ENCODE measurements at regions not wholly inside any gene's neighbourhood (a gene's known extent, or its start where the extent isn't known, plus 50 kb on each side); places are given as distances from the start of the nearest gene placed in this dataset.
"Not testable (repeated sequence)": the region's sequence is repeated elsewhere in the genome, so short reads cannot be mapped to it uniquely, and the experiment has no call there.

GRCh38 chrX:40855932-40856515 lies 120.7 kb upstream of the MED14 start:
- DNase-seq (ENCODE audit: low read depth in 1 of 2, low spot score in 1 of 2), result no peak
- in situ Hi-C loops (cut with HindIII; ENCODE audit: low pct_unique_long_range_greater_than_20kb, low sequenced_read_pairs), result no loop called here
- TF ChIP-seq JUND (IDR thresholded peaks at IDR 0.05; ENCODE audit: low read depth), result no peak

GRCh38 chrX:40861952-40862554 lies 126.7 kb upstream of the MED14 start:
- in situ Hi-C loops (cut with HindIII; ENCODE audit: low pct_unique_long_range_greater_than_20kb, low sequenced_read_pairs); DNase-seq (ENCODE audit: low read depth in 1 of 2, low spot score in 1 of 2): not testable (repeated sequence)

GRCh38 chrX:40863260-40863659 lies 127.9 kb upstream of the MED14 start:
- in situ Hi-C loops (cut with HindIII; ENCODE audit: low pct_unique_long_range_greater_than_20kb, low sequenced_read_pairs), result not testable (repeated sequence)

GRCh38 chrX:40863671-40864070 lies 128.3 kb upstream of the MED14 start:
- no peak for TF ChIP-seq JUND (IDR thresholded peaks at IDR 0.05; ENCODE audit: low read depth)
- in situ Hi-C loops (cut with HindIII; ENCODE audit: low pct_unique_long_range_greater_than_20kb, low sequenced_read_pairs), result no loop called here
- DNase-seq (ENCODE audit: low read depth in 1 of 2, low spot score in 1 of 2), result no peak

More at GRCh38 chrX:40863260-40863659, 127.9 kb upstream of the MED14 start:
- not testable (repeated sequence) for DNase-seq (ENCODE audit: low read depth in 1 of 2, low spot score in 1 of 2)

- no peak for TF ChIP-seq JUND (IDR thresholded peaks at IDR 0.05; ENCODE audit: low read depth)
- in situ Hi-C loops (cut with HindIII; ENCODE audit: low pct_unique_long_range_greater_than_20kb, low sequenced_read_pairs), result no loop called here
- DNase-seq (ENCODE audit: low read depth in 1 of 2, low spot score in 1 of 2), result no peak
Observed at GRCh38 chrX:40864972-40865371, 129.6 kb upstream of the MED14 start.

GRCh38 chrX:40866893-40867292 lies 131.6 kb upstream of the MED14 start:
- in situ Hi-C loops (cut with HindIII; ENCODE audit: low pct_unique_long_range_greater_than_20kb, low sequenced_read_pairs), result no loop called here
- DNase-seq (ENCODE audit: low read depth in 1 of 2, low spot score in 1 of 2), result no peak
- no peak for TF ChIP-seq JUND (IDR thresholded peaks at IDR 0.05; ENCODE audit: low read depth)

GRCh38 chrX:40867352-40867751 lies 132.0 kb upstream of the MED14 start:
- no peak for TF ChIP-seq JUND (IDR thresholded peaks at IDR 0.05; ENCODE audit: low read depth)
- in situ Hi-C loops (cut with HindIII; ENCODE audit: low pct_unique_long_range_greater_than_20kb, low sequenced_read_pairs), result no loop called here
- DNase-seq (ENCODE audit: low read depth in 1 of 2, low spot score in 1 of 2), result no peak

- in situ Hi-C loops (cut with HindIII; ENCODE audit: low pct_unique_long_range_greater_than_20kb, low sequenced_read_pairs), result no loop called here
Observed at GRCh38 chrX:40868868-40869267, 133.5 kb upstream of the MED14 start.

GRCh38 chrX:40870982-40871381 lies 135.6 kb upstream of the MED14 start:
- in situ Hi-C loops (cut with HindIII; ENCODE audit: low pct_unique_long_range_greater_than_20kb, low sequenced_read_pairs); DNase-seq (ENCODE audit: low read depth in 1 of 2, low spot score in 1 of 2): not testable (repeated sequence)

More at GRCh38 chrX:40868868-40869267, 133.5 kb upstream of the MED14 start:
- no peak for TF ChIP-seq JUND (IDR thresholded peaks at IDR 0.05; ENCODE audit: low read depth)
- DNase-seq (ENCODE audit: low read depth in 1 of 2, low spot score in 1 of 2), result no peak

- in situ Hi-C loops (cut with HindIII; ENCODE audit: low pct_unique_long_range_greater_than_20kb, low sequenced_read_pairs), result no loop called here
- no peak for TF ChIP-seq JUND (IDR thresholded peaks at IDR 0.05; ENCODE audit: low read depth)
- DNase-seq (ENCODE audit: low read depth in 1 of 2, low spot score in 1 of 2), result peak in 1 of 2 experiments; percentile 11
Observed at GRCh38 chrX:40871385-40872082, 136.2 kb upstream of the MED14 start.

- TF ChIP-seq JUND (IDR thresholded peaks at IDR 0.05; ENCODE audit: low read depth), result no peak
- in situ Hi-C loops (cut with HindIII; ENCODE audit: low pct_unique_long_range_greater_than_20kb, low sequenced_read_pairs), result no loop called here
- DNase-seq (ENCODE audit: low read depth in 1 of 2, low spot score in 1 of 2), result no peak
Observed at GRCh38 chrX:40872351-40872750, 137.0 kb upstream of the MED14 start.

- in situ Hi-C loops (cut with HindIII; ENCODE audit: low pct_unique_long_range_greater_than_20kb, low sequenced_read_pairs), result no loop called here
- TF ChIP-seq JUND (IDR thresholded peaks at IDR 0.05; ENCODE audit: low read depth), result no peak
- DNase-seq (ENCODE audit: low read depth in 1 of 2, low spot score in 1 of 2), result no peak
Observed at GRCh38 chrX:40875476-40875875, 140.1 kb upstream of the MED14 start.

GRCh38 chrX:40877887-40878286 lies 142.5 kb upstream of the MED14 start:
- in situ Hi-C loops (cut with HindIII; ENCODE audit: low pct_unique_long_range_greater_than_20kb, low sequenced_read_pairs), result no loop called here
- no peak for TF ChIP-seq JUND (IDR thresholded peaks at IDR 0.05; ENCODE audit: low read depth)
- peak in 1 of 2 experiments; percentile 43 for DNase-seq (ENCODE audit: low read depth in 1 of 2, low spot score in 1 of 2)
